HepG2 (cell line): ENCODE measurements at regions not wholly inside any gene's neighbourhood (a gene's known extent, or its start where the extent isn't known, plus 50 kb on each side); places are given as distances from the start of the nearest gene placed in this dataset.

ENCODE experiments used
- AKNA ChIP-seq: sonication (generic); formaldehyde crosslinking; IDR thresholded peaks from 2 replicates; pipeline ENCODE4 v1.4.0; 2020; ENCODE audit warnings: missing genetic modification reagents, borderline replicate concordance
- CTCF ChIP-seq: sonication (generic); formaldehyde crosslinking; IDR thresholded peaks from 2 replicates; pipeline ENCODE4 v1.5.0; 2020; ENCODE audit warnings: mild to moderate bottlenecking, missing genetic modification reagents, moderate library complexity
- DR1 ChIP-seq: sonication (generic); formaldehyde crosslinking; IDR thresholded peaks from 2 replicates; pipeline ENCODE4 v1.8.0; 2021; ENCODE audit warnings: mild to moderate bottlenecking, missing genetic modification reagents, inconsistent platforms
- HDAC2 ChIP-seq: sonication (generic); formaldehyde crosslinking; IDR thresholded peaks from 2 replicates; pipeline ENCODE4 v1.4.0; 2020; ENCODE audit warnings: missing genetic modification reagents
- ZBTB40 ChIP-seq, 2 experiments: fragments of 450-650 bp in 1 of 2; sonication (generic) in 1 of 2; formaldehyde crosslinking in 1 of 2; IDR thresholded peaks; 2 replicates each; pipeline versions ENCODE4 v1.6.1 to v1.8.0; 2016 to 2022; ENCODE audit warnings: antibody characterized with exemption in 1 of 2, mild to moderate bottlenecking in 1 of 2, missing genetic modification reagents in 1 of 2
- ZNF549 ChIP-seq: sonication (generic); formaldehyde crosslinking; IDR thresholded peaks from 2 replicates; pipeline ENCODE4 v1.5.0; 2020; ENCODE audit warnings: missing genetic modification reagents

- TF ChIP-seq ZBTB40 (IDR thresholded peaks at IDR 0.05) (no peak), ZBTB40 (CRISPR knock-in tag; IDR thresholded peaks at IDR 0.05) (no peak), ZNF549 (CRISPR knock-in tag) (no peak), AKNA (CRISPR knock-in tag) (no peak), CTCF (CRISPR knock-in tag) (no peak), HDAC2 (CRISPR knock-in tag) (no peak), DR1 (CRISPR knock-in tag) (no peak)
These were observed 225.2 kb upstream of the SGK1 start (continued) for GRCh38 chr6:134543128-134543527.
